Esophagus muscularis mucosa (tissue), 4 donors: ENCODE measurements at regions not wholly inside any gene's neighbourhood (a gene's known extent, or its start where the extent isn't known, plus 50 kb on each side); places are given as distances from the start of the nearest gene placed in this dataset.

Experiments
- DNase-seq: peaks from one replicate; pipeline ENCODE4 v3.0.0-alpha.2; 2017; ENCODE audit errors: extremely low spot score
- H3K27ac ChIP-seq, 4 donors: fragments of 200-600 bp; sonication (generic); replicated peaks in 1 of 4; 1 replicate in 3 of 4; 2 replicates in 1 of 4; pipeline ENCODE4 v1.5.1; 2016 to 2019; ENCODE audit warnings: mild to moderate bottlenecking in 1 of 4
- H3K27me3 ChIP-seq, 4 donors: fragments of 200-600 bp; sonication (generic); one replicate each; pipeline versions ENCODE4 v1.5.1 to v1.6.0; 2016 to 2019
- H3K36me3 ChIP-seq, 4 donors: fragments of 200-600 bp; sonication (generic); one replicate each; pipeline ENCODE4 v1.5.1; 2016 to 2019
- H3K4me1 ChIP-seq, 4 donors: fragments of 200-600 bp; sonication (generic); one replicate each; pipeline ENCODE4 v1.5.1; 2016 to 2019
- H3K4me3 ChIP-seq, 4 donors: fragments of 200-600 bp; sonication (generic); 1 replicate in 2 of 4; 2 replicates in 2 of 4; pipeline ENCODE4 v1.5.1; 2016 to 2019; ENCODE audit warnings: mild to moderate bottlenecking in 4 of 4, moderate library complexity in 1 of 4
- H3K9me3 ChIP-seq, 4 donors: fragments of 200-600 bp; sonication (generic); 1 replicate in 3 of 4; 2 replicates in 1 of 4; pipeline ENCODE4 v1.5.1; 2016 to 2019
- EP300 ChIP-seq: sonication (generic); formaldehyde crosslinking; IDR thresholded peaks from one replicate; pipeline ENCODE4 v1.6.1; 2017; ENCODE audit warnings: antibody characterized with exemption
- POLR2A ChIP-seq: fragments of 450-650 bp; IDR thresholded peaks from one replicate; pipeline ENCODE4 v1.6.1; 2017; ENCODE audit warnings: antibody characterized with exemption, moderate library complexity, mild to moderate bottlenecking, low read depth
- POLR2AphosphoS5 ChIP-seq, 2 donors: sonication (generic); formaldehyde crosslinking; IDR thresholded peaks; one replicate each; pipeline ENCODE4 v1.6.1; 2017; ENCODE audit warnings: antibody characterized with exemption in 2 of 2
- WGBS: methylation state at CpG from one replicate; pipeline ENCODE4 v1.1.5; 2018; 5-methylcytosine and 5-hydroxymethylcytosine counted together
- intact Hi-C: fragments of 100-400 bp; cut with DNase I; formaldehyde crosslinking; loops from one replicate; pipeline ENCODE4 v1.15.1; 2023
- TF ChIP-seq, protein P1 (sequence below), 3 experiments: fragments of 200-600 bp in 2 of 3; fragments of 450-650 bp in 1 of 3; sonication (generic) in 2 of 3; IDR thresholded peaks; one replicate each; pipeline ENCODE4 v1.5.1; 2017 to 2019; ENCODE audit warnings: antibody characterized with exemption in 3 of 3, mild to moderate bottlenecking in 2 of 3, moderate library complexity in 1 of 3

DNA sequence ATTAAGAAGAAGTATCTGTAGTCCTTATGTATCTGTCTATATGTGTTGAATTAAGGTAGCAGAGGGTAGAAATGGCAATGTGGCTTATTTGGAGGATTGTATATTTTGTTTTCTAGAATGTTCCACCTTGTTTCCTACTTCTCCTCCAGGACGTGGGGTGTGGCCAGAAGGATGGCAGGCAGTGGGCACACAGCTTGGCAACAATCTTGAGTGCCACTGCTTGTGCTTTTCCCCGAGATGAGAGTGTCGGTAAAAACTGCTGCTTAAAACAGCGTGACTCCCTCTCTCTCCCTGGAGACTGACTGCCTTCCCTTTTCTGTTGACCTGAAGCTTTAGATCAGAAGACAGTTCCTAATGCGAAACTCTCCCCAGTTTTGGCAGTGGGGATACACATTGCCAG is 61.2 kb downstream of the FAT3 start:
- Histone ChIP-seq H3K27ac (no peak overlapping the region), H3K27me3 (no peaks in the 10 kb centered on the region), H3K4me3 (no peak overlapping the region), H3K36me3 (no peaks in the 10 kb centered on the region), H3K4me1 (peaks cover 0 to 8% (median 1%) of the 10 kb centered on the region in 4 donors), H3K9me3 (no peaks in the 10 kb centered on the region)
- intact Hi-C loops = no loop called here
- TF ChIP-seq, protein P1, sequence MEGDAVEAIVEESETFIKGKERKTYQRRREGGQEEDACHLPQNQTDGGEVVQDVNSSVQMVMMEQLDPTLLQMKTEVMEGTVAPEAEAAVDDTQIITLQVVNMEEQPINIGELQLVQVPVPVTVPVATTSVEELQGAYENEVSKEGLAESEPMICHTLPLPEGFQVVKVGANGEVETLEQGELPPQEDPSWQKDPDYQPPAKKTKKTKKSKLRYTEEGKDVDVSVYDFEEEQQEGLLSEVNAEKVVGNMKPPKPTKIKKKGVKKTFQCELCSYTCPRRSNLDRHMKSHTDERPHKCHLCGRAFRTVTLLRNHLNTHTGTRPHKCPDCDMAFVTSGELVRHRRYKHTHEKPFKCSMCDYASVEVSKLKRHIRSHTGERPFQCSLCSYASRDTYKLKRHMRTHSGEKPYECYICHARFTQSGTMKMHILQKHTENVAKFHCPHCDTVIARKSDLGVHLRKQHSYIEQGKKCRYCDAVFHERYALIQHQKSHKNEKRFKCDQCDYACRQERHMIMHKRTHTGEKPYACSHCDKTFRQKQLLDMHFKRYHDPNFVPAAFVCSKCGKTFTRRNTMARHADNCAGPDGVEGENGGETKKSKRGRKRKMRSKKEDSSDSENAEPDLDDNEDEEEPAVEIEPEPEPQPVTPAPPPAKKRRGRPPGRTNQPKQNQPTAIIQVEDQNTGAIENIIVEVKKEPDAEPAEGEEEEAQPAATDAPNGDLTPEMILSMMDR (IDR thresholded peaks at IDR 0.05) = no peak
- TF ChIP-seq POLR2A (no peak), POLR2AphosphoS5 (IDR thresholded peaks at IDR 0.05) (no peak), EP300 (no peak)
- 96% methylated on average over 4 of the region's 5 CpGs for WGBS
- no peak for DNase-seq

DNA sequence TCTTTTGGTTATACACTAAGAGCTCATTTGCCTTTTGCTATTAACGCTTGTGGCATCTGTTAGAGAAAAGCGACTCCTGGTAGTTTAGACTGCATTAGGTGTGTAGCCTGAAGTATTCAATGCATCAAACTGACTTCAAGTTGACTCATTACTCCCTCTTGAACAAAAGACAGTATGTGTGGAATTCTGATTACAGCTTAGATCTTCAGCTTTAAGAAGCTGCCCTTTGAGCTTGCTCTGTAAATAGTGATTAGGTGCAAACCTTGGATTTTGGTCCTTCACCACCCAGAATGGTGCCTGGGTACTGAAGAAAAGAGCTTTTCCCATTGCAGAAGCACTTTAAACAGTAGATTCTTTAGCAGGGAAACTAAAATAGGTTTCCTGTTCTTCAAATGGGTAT is 62.1 kb downstream of the FAT3 start:
- intact Hi-C loops = no loop called here
- Histone ChIP-seq H3K36me3 (no peaks in the 10 kb centered on the region), H3K4me1 (peaks cover 0 to 8% (median 1%) of the 10 kb centered on the region in 4 donors), H3K9me3 (no peaks in the 10 kb centered on the region), H3K4me3 (no peak overlapping the region), H3K27ac (no peak overlapping the region), H3K27me3 (no peaks in the 10 kb centered on the region)
- DNase-seq = peak; percentile 17
- TF ChIP-seq POLR2AphosphoS5 (IDR thresholded peaks at IDR 0.05) (no peak), EP300 (no peak), POLR2A (no peak)
- TF ChIP-seq, protein P1 (IDR thresholded peaks at IDR 0.05) = no peak
- WGBS = 94% methylated on average over 2 of the region's 2 CpGs

DNA sequence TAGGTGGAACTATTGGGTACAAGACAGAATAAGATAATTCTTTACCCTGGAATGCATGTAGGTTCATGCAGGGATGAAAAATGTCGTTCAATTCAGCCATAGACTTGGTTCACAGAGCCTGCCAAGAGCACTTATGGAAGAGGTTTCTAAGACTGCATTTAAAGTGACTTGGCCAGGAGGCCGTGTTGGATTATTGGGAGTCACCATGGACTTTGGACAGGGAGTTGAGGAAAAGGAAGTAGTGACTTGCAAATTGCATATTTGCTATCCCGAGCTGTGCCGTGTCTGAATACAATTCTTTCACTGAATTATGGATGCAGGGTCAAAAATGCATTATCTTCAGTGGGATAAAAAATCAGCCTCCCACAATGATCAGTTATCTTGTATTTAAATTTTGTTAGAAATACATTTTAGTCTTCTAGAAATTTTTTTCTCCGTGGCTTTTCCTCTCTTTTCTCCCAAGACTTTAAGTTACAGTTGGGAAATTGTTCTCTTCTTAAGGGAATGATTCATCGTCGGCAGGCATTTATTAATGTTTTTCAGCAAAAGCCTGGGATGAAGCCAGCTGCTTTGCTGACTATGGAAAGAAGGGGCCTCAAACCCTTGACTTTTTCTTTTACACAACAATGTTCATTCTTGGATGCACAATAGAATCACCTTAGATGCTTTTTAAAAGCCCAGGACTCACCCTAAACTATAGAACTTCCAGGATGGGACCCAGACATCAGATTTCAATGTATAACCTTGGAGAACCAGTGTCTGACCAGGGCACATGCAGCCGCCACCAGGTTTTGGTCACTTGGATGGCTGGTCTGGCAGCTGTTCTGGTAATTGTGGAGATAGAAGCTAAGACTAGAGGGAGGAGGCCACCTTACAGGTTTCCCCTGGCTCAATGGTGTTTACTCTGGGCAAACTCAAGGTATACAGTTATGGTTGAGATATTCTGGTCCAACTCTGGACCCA is 70.8 kb downstream of the FAT3 start:
- no peak for TF ChIP-seq EP300
- WGBS = 75% methylated on average over 8 of the region's 8 CpGs
- no peaks in the 10 kb centered on the region for H3K27me3 ChIP-seq
- H3K4me3 ChIP-seq = no peak overlapping the region
- intact Hi-C loops = no loop called here
- peak; percentile 75 for DNase-seq
- H3K9me3 ChIP-seq = peaks cover 0 to 6% (median 0%) of the 10 kb centered on the region in 4 donors
- no peaks in the 10 kb centered on the region for H3K4me1 ChIP-seq
- no peak overlapping the region for H3K27ac ChIP-seq
- no peaks in the 10 kb centered on the region for H3K36me3 ChIP-seq

DNA sequence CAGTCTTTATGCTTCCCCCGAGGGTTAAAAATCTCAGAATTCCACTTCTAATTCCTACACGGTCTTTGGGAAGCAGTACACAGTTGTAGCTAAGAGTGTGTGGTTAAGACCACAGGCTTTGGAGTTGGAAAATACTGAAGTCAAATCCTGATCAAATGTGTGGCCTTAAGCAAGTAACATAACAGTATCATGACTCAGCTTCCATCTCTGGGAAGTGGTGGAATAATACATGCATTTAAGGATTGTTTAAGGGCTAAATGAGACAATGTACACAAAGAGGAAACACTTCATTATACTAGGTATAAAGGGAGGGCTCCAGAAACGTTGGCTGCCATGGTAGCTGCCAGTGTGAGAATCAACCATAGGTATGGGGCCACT is 71.5 kb downstream of the FAT3 start:
- DNase-seq = no peak
- Histone ChIP-seq H3K36me3 (no peaks in the 10 kb centered on the region), H3K4me3 (no peak overlapping the region), H3K27me3 (no peaks in the 10 kb centered on the region), H3K27ac (no peak overlapping the region), H3K9me3 (peaks cover 0 to 6% (median 0%) of the 10 kb centered on the region in 4 donors), H3K4me1 (no peaks in the 10 kb centered on the region)
- WGBS = 77% methylated on average over 3 of the region's 3 CpGs
- intact Hi-C loops = no loop called here
- TF ChIP-seq, protein P1 (IDR thresholded peaks at IDR 0.05) = no peak
- TF ChIP-seq POLR2AphosphoS5 (IDR thresholded peaks at IDR 0.05) = no peak
- no peak for TF ChIP-seq POLR2A
- TF ChIP-seq EP300 = no peak

DNA sequence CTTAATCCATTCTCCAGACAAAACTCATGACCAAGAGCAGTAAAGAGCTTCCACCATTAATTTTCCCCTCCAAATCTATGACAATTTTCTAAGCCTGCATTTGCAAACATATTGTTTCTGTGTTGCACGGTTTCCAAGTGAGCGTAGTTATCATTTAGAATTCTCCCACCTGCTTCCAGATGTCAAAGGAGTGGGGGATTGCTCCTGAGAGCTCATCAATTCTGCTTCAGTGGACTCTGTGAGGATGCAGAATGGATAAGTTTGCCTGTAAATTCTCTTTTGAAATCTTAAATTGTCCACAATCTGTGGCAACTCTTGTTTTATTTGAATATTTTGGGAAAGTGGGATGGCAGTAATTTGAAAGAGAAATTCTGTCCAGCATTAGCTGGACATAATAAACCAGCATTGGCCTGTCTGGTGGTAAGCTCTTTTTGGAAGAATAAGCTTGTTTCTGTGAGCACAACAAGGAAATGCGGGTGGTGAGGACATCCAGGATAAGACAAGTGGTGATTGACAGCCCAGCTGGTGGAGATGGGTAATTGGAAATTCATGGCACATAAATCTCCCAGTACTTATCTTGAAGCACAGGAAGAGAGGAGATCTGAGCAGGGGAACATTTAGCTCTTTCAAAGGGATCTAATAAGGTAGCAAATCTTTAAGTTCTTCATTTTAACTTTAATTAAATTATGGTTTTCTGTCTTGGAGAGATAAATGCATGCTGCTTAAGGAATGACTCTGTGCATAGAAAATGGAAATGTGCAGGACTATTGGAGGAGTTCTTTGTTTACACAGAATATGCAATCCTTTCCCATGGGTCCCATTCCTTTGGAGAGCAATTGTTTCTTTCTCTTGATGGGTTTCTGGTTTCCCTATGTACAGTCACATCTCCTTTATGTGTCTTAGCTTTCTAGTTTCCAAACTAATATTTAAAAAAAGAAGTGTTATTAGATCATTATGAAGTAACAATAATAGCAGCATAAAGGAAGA is 73.2 kb downstream of the FAT3 start:
- H3K9me3 ChIP-seq = peaks cover 0 to 6% (median 0%) of the 10 kb centered on the region in 4 donors
- no peaks in the 10 kb centered on the region for H3K36me3 ChIP-seq
- no peak overlapping the region for H3K27ac ChIP-seq
- H3K27me3 ChIP-seq = no peaks in the 10 kb centered on the region
- whole genome bisulfite sequencing = 73% methylated on average over 3 of the region's 3 CpGs
- no peaks in the 10 kb centered on the region for H3K4me1 ChIP-seq
- intact Hi-C loops = no loop called here
- peak; percentile 34 for DNase-seq
- TF ChIP-seq, protein P1 (IDR thresholded peaks at IDR 0.05) = no peak
- TF ChIP-seq POLR2A = no peak
- TF ChIP-seq POLR2AphosphoS5 (IDR thresholded peaks at IDR 0.05) = no peak
- TF ChIP-seq EP300 = no peak
- H3K4me3 ChIP-seq = no peak overlapping the region
